ENCODE measurements at regions not wholly inside any gene's neighbourhood (a gene's known extent, or its start where the extent isn't known, plus 50 kb on each side); places are given as distances from the start of the nearest gene placed in this dataset.

GRCh38 chr12:72094490-72094889 lies 155.8 kb downstream of the TPH2 start:
- ATAC-seq: no peak
- intact Hi-C loops (cut with micrococcal nuclease): no loop called here
- no TSS peak for BruUV-seq (replicated peaks)
- Histone ChIP-seq H3K9me3 (ENCODE audit: low read length) (no peaks in the 10 kb centered on the region), H3F3A (ENCODE audit: low read length, unreplicated experiment) (no peaks in the 10 kb centered on the region), H3K4me3 (ENCODE audit: low read length) (no peak overlapping the region), H3K36me3 (ENCODE audit: low read depth, low read length) (no peaks in the 10 kb centered on the region), H3K79me2 (ENCODE audit: low read length) (no peaks in the 10 kb centered on the region), H4K20me1 (ENCODE audit: low read length) (no peaks in the 10 kb centered on the region), H2AFZ (ENCODE audit: low read length) (no peak overlapping the region), H3K9me2 (replicated peaks; ENCODE audit: low read length) (no peaks in the 10 kb centered on the region), H3K27ac (ENCODE audit: low read length) (no peak overlapping the region), H3K9ac (ENCODE audit: low read length) (no peak overlapping the region), H3K27me3 (ENCODE audit: low read length) (peaks cover 14% of the 10 kb centered on the region; the same call in 1 of the 2 replicates), H3K4me1 (ENCODE audit: insufficient read depth, low read length) (no peaks in the 10 kb centered on the region), H3K4me2 (ENCODE audit: low read length) (no peak overlapping the region)
- ChIA-PET CTCF (interaction anchor here (0.5 kb wide), 1 partner anchor 170 kb away, joined by 3 read pairs; no protein-coding TSS in a partner anchor), POLR2A (ENCODE audit: unreplicated experiment) (no interaction called here)
- TF ChIP-seq, protein P1, sequence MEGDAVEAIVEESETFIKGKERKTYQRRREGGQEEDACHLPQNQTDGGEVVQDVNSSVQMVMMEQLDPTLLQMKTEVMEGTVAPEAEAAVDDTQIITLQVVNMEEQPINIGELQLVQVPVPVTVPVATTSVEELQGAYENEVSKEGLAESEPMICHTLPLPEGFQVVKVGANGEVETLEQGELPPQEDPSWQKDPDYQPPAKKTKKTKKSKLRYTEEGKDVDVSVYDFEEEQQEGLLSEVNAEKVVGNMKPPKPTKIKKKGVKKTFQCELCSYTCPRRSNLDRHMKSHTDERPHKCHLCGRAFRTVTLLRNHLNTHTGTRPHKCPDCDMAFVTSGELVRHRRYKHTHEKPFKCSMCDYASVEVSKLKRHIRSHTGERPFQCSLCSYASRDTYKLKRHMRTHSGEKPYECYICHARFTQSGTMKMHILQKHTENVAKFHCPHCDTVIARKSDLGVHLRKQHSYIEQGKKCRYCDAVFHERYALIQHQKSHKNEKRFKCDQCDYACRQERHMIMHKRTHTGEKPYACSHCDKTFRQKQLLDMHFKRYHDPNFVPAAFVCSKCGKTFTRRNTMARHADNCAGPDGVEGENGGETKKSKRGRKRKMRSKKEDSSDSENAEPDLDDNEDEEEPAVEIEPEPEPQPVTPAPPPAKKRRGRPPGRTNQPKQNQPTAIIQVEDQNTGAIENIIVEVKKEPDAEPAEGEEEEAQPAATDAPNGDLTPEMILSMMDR (conservative IDR thresholded peaks at IDR 0.05; ENCODE audit: low read depth, low read length): no peak
- TF ChIP-seq EZH2 (IDR thresholded peaks at IDR 0.05; ENCODE audit: low read length, unreplicated experiment): no peak
- TF ChIP-seq EZH2phosphoT487 (IDR thresholded peaks at IDR 0.05; ENCODE audit: borderline replicate concordance, low read length): no peak
- DNase-seq: no peak

DNA sequence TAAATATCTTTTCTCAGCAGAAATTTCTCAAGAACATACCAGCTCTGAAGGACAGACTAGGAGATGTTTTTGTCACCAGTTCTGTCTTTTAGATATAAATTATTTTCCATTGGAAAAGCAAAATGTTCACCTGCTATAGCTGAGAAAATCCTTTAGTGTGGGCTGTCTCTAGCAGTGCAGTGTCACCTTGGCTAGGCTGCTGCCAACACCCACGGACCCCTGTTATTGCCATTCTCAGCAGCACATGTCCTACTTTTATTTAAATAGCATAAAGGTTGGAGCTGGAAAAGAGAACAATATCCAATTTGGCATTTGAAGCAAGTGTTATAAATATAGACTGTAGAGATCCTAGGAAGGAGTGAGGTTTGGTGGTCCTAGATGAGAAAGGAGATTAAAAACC lies 156.4 kb downstream of the TPH2 start:
- no peak for ATAC-seq
- H3K4me1 ChIP-seq (ENCODE audit: insufficient read depth, low read length): no peaks in the 10 kb centered on the region
- no peaks in the 10 kb centered on the region for H3K36me3 ChIP-seq (ENCODE audit: low read depth, low read length)
- TF ChIP-seq EZH2phosphoT487 (IDR thresholded peaks at IDR 0.05; ENCODE audit: borderline replicate concordance, low read length) (no peak), EZH2 (IDR thresholded peaks at IDR 0.05; ENCODE audit: low read length, unreplicated experiment) (no peak)
- TF ChIP-seq, protein P1 (conservative IDR thresholded peaks at IDR 0.05; ENCODE audit: low read depth, low read length): no peak
- intact Hi-C loops (cut with micrococcal nuclease): no loop called here
- H3K27ac ChIP-seq (ENCODE audit: low read length): no peak overlapping the region
- no peak for DNase-seq
- no peaks in the 10 kb centered on the region for H3K9me3 ChIP-seq (ENCODE audit: low read length)
- no peaks in the 10 kb centered on the region for H4K20me1 ChIP-seq (ENCODE audit: low read length)
- H3K4me3 ChIP-seq (ENCODE audit: low read length): no peak overlapping the region
- no TSS peak for BruUV-seq (replicated peaks)
- H3K4me2 ChIP-seq (ENCODE audit: low read length): no peak overlapping the region
- H2AFZ ChIP-seq (ENCODE audit: low read length): no peak overlapping the region
- H3K9ac ChIP-seq (ENCODE audit: low read length): no peak overlapping the region
- no peaks in the 10 kb centered on the region for H3F3A ChIP-seq (ENCODE audit: low read length, unreplicated experiment)
- H3K9me2 ChIP-seq (replicated peaks; ENCODE audit: low read length): no peaks in the 10 kb centered on the region
- ChIA-PET POLR2A (ENCODE audit: unreplicated experiment) (no interaction called here), CTCF (no interaction called here)
- no peaks in the 10 kb centered on the region for H3K79me2 ChIP-seq (ENCODE audit: low read length)
- H3K27me3 ChIP-seq (ENCODE audit: low read length): peaks cover 14% of the 10 kb centered on the region; the same call in 1 of the 2 replicates

DNA sequence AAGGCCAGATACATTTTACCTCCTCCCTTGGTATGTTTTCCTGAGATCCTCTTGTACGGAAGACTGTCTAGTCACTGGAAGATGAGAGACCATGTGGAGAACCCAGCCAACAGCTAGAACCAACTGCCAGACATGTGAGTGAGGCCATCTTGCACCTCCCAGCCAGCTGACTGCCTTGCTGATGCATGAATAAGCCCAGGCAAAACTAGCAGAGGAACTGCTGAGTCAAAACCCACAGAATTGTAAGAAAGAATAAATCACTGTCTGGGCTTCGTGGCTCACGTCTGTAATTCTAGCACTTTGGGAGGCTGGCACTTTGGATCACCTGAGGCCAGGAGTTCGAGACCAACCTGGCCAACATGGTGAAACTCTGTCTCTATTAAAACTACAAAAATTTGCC lies 160.0 kb downstream of the TPH2 start:
- Histone ChIP-seq H3K4me3 (ENCODE audit: low read length) (no peak overlapping the region), H3F3A (ENCODE audit: low read length, unreplicated experiment) (no peaks in the 10 kb centered on the region), H3K4me1 (ENCODE audit: insufficient read depth, low read length) (no peaks in the 10 kb centered on the region), H3K9ac (ENCODE audit: low read length) (no peak overlapping the region), H3K79me2 (ENCODE audit: low read length) (no peaks in the 10 kb centered on the region), H3K27ac (ENCODE audit: low read length) (no peak overlapping the region), H2AFZ (ENCODE audit: low read length) (no peak overlapping the region), H3K9me2 (replicated peaks; ENCODE audit: low read length) (no peaks in the 10 kb centered on the region), H3K9me3 (ENCODE audit: low read length) (no peaks in the 10 kb centered on the region), H4K20me1 (ENCODE audit: low read length) (no peaks in the 10 kb centered on the region), H3K36me3 (ENCODE audit: low read depth, low read length) (no peaks in the 10 kb centered on the region), H3K27me3 (ENCODE audit: low read length) (peaks cover 11% of the 10 kb centered on the region; the same call in 1 of the 2 replicates), H3K4me2 (ENCODE audit: low read length) (no peak overlapping the region)
- ATAC-seq (no peak), DNase-seq (no peak)
- no peak for TF ChIP-seq EZH2 (IDR thresholded peaks at IDR 0.05; ENCODE audit: low read length, unreplicated experiment)
- TF ChIP-seq, protein P1 (conservative IDR thresholded peaks at IDR 0.05; ENCODE audit: low read depth, low read length): no peak
- TF ChIP-seq EZH2phosphoT487 (IDR thresholded peaks at IDR 0.05; ENCODE audit: borderline replicate concordance, low read length): no peak
- POLR2A ChIA-PET (ENCODE audit: unreplicated experiment): no interaction called here
- no TSS peak for BruUV-seq (replicated peaks)
- CTCF ChIA-PET: no interaction called here
- intact Hi-C loops (cut with micrococcal nuclease): no loop called here
